Dedifferentiated amniotic fluid mesenchymal stem cell (primary cell): ENCODE measurements at regions not wholly inside any gene's neighbourhood (a gene's known extent, or its start where the extent isn't known, plus 50 kb on each side); places are given as distances from the start of the nearest gene placed in this dataset.
A peak's percentile ranks its signal among the peaks of the same experiment; 100 is the strongest.

Source experiments
- DNase-seq: peaks from one replicate; pipeline ENCODE4 v3.0.0-alpha.2; 2016; ENCODE audit errors: extremely low spot score

DNA sequence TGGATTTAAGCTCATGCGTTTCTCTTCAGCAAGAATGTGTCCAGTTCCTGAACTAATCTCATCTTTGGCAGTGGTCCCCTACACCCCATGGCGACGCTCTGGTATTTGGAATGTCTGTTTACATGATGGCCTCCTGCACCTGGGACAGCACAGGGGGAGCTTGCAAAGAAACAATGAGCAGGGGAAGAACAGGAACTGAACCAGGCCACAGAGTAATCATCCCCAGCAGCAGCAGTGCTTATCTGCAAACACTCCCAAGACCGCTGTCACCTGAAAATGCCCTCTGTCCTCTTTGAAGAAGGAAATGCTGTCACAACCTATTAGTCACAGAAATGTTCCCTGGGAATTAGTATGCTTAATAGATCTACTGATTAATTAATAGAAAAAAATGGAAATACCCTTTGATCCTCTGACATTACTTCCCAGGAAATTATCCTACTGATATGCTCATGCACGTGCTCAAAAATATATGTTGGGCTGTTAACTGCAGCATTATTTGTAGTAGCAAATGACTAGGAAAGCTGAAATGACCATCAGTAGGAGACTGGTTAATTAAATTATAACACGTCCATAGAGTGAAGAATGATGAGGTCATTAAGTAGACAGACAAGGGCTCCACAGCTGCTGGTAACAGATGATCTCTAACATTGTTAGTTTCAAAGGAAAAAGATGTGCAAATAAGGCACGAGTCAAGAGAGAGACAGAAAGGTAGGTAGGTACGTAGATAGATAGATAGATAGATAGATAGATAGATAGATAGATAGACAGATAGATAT lies 279.3 kb upstream of the FLRT2 start:
- no peak for DNase-seq

- peak; percentile 56 for DNase-seq
Measured at GRCh38 chr14:85252011-85252410, 277.9 kb upstream of the FLRT2 start.

DNA sequence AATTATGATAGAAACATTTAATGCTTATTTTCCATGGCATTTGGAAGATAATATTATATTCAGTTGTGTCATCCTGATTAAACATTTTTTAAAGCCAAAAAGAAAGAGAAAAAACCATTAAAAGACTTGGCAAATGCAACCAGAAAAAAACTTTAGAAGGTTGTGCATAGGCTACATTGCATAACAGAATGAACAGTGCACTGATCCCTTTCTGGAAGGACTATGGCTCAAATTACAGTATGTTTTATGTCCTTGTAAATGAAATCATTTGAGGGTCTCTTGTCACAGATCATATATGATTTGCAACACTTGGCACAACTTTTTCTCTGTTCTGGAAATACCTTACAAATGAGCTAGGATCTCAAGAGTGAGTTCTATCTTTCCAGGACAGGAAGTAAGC lies 275.2 kb upstream of the FLRT2 start:
- no peak for DNase-seq

- DNase-seq = no peak
Measured at GRCh38 chr14:85257287-85257686, 272.7 kb upstream of the FLRT2 start.

DNA sequence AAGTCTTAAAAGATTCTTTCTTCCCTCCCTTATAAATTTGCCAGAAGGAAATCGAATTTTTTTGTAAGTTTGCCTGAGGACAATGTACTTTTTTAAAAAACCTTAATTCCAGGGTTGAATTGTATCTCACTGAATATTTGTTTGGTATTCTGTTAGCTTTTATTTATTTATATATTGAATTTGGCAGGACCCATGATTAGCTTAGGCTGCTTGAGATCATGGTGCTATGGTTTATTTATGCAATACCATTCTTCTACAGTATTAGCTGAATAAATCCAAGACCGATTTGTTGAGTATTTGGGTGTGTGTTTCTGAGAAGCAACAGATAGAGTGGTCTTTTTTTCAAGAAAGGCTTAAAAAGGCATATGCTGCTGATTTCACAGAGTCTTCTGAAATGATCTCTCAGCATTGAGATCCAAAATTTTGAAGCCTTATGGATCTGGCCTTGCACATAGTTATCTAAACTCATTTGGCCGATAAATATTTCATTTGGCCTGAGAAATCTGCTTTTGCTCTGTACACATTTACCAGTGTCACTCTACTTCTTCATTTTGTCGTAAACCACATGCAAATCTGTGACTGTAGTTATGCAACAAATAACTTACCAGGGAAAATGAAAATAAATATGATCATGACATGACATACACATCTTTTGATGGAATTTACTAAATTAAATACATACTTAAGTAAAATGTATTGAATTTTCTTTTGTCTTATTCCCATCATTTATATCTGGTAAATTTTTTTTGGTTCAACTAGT lies 265.8 kb upstream of the FLRT2 start:
- peak; percentile 35 for DNase-seq

DNA sequence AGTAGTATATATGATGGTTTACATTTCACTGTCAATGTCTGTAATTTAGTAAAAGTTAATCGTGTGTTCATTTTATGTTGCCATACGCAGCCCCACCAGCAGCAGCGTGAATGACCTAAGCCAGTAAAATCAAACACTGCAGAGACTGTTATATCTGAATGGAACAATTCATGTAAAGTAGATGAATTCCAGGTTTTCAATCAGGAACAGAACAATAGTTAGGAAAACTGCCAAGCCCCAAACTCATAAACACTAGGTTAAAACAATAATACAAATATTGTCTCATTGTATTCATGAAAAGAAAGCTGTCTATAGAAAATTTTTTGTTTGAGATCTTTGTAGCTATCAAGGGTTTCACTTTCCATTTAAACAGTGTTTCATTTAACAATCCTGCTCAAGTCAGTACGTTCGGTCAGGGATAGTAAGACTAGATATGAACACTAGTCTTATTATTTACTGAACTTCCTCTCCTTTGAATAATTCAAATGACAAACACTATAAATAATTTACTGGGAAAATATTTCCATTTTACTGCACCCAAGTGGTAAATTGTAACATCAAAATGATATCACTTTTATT lies 256.8 kb upstream of the FLRT2 start:
- DNase-seq = no peak

- DNase-seq = no peak
Measured at GRCh38 chr14:85273952-85274351, 256.0 kb upstream of the FLRT2 start.

DNA sequence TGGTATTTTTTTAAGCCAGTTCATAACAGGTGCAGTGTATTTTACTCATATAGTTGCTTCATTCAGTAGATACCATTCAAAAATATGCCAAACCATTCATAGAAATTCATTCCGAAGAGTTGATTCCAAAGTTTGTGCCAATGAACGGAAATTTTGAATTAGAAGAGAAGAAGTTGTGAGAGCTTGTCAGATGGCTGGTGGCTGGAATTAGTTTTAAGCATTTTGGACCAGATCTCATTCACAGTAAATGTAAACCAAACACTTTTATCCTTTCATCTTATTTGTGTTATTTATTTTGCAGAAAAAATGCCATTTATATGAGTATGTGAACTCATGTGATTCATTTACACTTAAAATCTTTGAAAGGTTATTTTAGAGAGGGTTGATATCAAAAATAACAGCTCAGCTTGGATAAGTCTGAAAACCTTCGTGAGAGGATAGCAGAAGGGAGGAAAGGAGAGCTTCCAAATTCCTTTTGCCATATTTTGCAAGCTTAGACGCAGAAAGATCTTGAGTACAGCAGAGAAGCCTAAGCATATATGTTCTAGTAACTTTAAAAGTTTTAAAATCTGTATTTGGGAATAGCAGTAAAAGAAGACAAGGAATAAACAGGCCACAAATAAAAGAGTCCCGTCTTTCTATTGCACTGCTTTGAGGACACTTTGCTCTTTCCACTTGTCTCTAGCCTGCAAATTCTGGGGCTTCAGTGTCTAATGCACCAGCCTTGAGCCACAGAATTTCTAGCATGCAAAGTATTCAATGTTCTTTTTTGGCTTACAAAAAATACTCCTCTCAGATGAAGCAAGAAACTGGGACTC lies 253.6 kb upstream of the FLRT2 start:
- DNase-seq = no peak

DNA sequence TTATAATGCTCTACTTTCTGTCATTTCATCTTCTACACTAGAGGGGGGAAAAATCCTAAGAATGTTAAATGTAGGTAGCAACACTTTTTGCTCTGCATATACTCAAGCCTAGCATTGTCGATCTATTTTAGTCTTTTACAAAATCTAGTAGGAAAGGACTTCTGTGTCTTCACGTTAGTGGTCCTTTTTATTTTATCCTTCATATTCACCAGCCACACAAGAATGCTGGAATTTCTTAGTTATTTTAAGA lies 253.0 kb upstream of the FLRT2 start:
- DNase-seq = no peak

GRCh38 chr14:85279407-85279806 lies 250.5 kb upstream of the FLRT2 start:
- no peak for DNase-seq

GRCh38 chr14:85280074-85280473 lies 249.9 kb upstream of the FLRT2 start:
- no peak for DNase-seq

- no peak for DNase-seq
Measured at GRCh38 chr14:85281921-85282320, 248.0 kb upstream of the FLRT2 start.

DNA sequence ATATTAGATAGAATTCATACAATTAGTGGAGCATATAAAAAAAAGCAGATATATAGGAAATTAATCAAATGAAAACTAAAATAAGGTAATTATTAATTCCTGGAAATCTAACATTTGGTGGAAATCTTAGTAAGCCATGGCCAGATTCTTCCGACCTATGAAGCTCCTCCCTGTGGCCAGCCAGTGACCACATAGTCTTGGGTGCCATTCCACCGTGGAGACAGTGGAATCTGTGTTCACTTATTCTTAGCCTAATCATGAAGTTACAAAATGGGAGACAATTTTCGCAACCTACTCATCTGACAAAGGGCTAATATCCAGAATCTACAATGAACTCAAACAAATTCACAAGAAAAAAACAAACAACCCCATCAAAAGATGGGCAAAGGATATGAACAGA lies 241.9 kb upstream of the FLRT2 start:
- DNase-seq = no peak

- no peak for DNase-seq
Measured at GRCh38 chr14:85291731-85292130, 238.2 kb upstream of the FLRT2 start.

DNA sequence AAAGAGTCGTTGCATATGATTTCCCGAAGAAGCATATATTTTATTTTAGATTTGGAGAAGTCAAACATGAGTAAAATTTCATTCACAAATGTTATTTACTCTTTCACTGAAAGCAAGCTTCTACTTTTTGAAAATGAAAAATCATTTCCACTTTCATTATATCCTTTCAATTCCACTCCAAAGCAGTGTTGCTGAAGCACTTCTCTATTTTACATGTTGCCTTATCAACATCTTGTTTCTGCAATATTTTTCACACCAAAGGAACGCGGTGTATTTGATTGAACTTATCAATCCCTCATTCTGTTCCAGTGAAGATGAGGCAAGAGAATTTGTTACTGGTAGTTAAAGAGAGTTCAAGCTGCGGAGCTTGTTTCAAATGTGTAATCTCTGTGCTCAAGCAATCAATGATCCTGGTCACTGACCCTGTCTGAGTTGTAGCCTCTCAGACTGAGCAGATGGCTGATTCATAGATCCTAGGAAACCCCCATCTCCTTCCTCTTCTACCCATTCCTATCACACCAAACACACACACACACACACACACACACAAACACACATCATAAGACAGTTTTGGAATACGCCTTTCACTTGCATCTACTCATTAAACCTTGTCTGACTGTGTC lies 236.2 kb upstream of the FLRT2 start:
- DNase-seq = no peak

GRCh38 chr14:85295318-85295717 lies 234.6 kb upstream of the FLRT2 start:
- no peak for DNase-seq

DNA sequence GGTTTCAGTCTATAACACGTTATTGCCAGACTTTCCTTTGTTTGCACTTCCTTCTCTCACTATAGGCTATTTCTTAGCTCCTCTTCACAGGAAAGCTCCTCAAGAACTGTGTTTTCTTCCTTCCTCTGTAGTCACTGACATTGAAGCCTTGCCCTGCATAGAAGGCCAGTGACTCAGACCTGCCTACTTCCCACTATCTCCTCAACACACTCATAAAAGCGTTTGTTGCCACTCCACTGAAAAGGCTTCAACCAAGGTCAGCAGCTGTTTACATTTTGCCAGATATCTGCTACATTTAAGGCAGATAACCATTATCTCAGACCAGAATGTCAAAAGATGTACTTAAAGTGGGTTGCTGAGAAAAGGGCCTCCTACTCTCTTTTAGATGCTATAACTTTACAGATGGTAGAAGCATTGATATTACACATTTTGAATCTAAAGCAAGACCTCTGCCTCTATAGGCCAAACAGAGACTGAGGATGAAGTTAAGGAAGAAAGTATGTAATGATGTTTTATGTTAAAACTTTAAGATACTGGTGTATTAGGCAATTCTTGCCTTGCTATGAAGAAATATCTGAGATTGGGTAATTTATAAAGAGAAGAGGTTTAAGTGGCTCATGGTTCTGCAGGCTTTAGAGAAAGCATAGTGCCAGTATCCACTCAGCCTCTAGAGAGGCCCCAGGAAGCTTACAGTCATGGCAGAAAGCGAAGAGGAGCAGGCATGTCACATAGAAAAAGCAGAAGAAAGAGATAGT lies 233.3 kb upstream of the FLRT2 start:
- DNase-seq = no peak

- DNase-seq = no peak
Measured at GRCh38 chr14:85300107-85300506, 229.8 kb upstream of the FLRT2 start.

DNA sequence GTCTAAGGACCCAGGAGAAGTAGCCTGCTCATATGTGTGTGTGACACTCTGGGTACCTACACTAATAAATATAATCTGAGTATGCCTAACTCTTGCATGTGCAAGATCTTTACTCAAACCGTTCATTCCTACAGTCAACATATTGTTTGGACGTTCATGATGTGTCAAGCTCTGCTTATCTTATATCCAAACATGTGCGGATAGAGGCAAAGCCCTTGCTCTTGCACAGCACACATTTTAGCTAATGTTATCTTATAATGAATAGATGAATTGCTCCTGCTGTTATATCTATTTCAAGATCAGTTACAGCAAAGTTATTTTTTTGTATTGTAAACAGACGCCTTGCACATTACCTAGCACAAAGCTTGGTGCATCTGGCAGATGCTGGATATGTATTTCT lies 228.4 kb upstream of the FLRT2 start:
- DNase-seq = no peak

DNA sequence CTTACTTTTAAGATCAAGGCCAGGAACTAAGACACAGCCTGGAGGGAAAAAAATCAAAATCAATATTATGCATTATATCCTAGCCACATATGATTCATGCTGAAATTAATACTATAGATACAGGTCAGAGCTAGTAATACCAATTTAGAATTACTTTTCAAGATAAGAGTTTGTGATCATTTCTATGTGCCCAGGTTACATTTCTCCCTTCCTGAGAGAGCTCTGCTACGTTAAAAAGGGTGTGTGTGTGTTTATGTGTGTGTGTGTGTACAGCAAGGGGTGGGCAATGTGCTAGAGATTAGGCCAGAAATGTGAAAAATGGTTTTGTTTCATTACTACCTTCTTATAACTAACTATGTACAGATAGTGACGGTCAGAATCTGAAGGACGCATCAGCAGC lies 223.9 kb upstream of the FLRT2 start:
- no peak for DNase-seq
